ENCODE measurements at regions not wholly inside any gene's neighbourhood (a gene's known extent, or its start where the extent isn't known, plus 50 kb on each side); places are given as distances from the start of the nearest gene placed in this dataset.

DNA sequence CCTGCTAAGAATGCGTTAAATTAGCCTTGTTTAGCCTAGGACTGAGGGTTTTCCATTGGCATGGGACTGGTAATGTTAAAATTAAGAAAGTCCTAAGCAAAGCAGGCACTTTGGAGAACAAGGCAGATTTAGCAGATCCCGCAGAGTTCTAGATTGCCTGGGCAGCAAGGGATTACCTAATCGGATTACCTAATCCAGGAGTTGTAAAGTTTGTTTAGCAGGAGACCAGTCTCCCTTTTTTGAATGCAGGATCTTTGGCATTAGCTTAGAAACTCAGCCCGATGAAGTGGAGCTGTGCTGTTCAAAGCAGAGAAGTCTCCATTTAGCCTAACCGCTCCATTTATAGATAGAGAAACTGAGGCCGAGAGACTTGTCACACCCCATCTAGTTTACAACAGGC is 206.0 kb downstream of the DMRT2 start:
- Histone ChIP-seq H3K9me1 (replicated peaks; ENCODE audit: control insufficient read depth, extremely low read depth, insufficient read depth, low read length) (no peaks in the 10 kb centered on the region), H4K20me1 (replicated peaks; ENCODE audit: control insufficient read depth, extremely low read depth, insufficient read depth, low read length) (no peaks in the 10 kb centered on the region), H3K9ac (replicated peaks; ENCODE audit: extremely low read depth, insufficient read depth, low read length) (no peak overlapping the region), H3K27me3 (ENCODE audit: control insufficient read depth in 2 of 2, insufficient read depth in 2 of 2, low read length in 2 of 2) (no peaks in the 10 kb centered on the region), H3K9me3 (replicated peaks; ENCODE audit: control insufficient read depth, insufficient read depth, low read length) (peaks cover 8% of the 10 kb centered on the region), H3K79me2 (ENCODE audit: control insufficient read depth, insufficient read depth, low read length) (no peaks in the 10 kb centered on the region), H3K4me1 (ENCODE audit: control insufficient read depth, extremely low read depth, insufficient read depth, low read length) (no peaks in the 10 kb centered on the region), H3K4me3 (replicated peaks in 1 of 3; ENCODE audit: insufficient read depth in 1 of 3, low read depth in 1 of 3, low read length in 3 of 3) (no peak overlapping the region), H3K27ac (ENCODE audit: insufficient read depth, low read depth, low read length) (no peak overlapping the region), H3K4me2 (ENCODE audit: insufficient read depth, low read length) (no peak overlapping the region), H3K36me3 (ENCODE audit: control insufficient read depth in 2 of 2, extremely low read depth in 1 of 2, insufficient read depth in 2 of 2, low read length in 2 of 2) (no peaks in the 10 kb centered on the region), H2AFZ (ENCODE audit: low read depth, low read length) (no peak overlapping the region)
- dilution Hi-C loops (cut with MboI; ENCODE audit: extremely low pct_ligation_motif_present, low sequenced_read_pairs) (no loop called here), intact Hi-C loops (cut with micrococcal nuclease) (no loop called here)
- DNase-seq (ENCODE audit: low read depth, low spot score) (no peak), FAIRE-seq (no peak)
- POLR2A ChIA-PET, result no interaction called here
- CTCF ChIA-PET, result no interaction called here
- TF ChIP-seq JUN (IDR thresholded peaks at IDR 0.05; ENCODE audit: borderline replicate concordance, insufficient read depth, insufficient read length, low read depth), result no peak
- no peak for TF ChIP-seq CTCF (IDR thresholded peaks at IDR 0.05; ENCODE audit: extremely low read depth in 1 of 2, insufficient read depth in 1 of 2, low read depth in 1 of 2, low read length in 2 of 2)
- no peak for TF ChIP-seq EZH2 (IDR thresholded peaks at IDR 0.05; ENCODE audit: borderline replicate concordance, low read depth, low read length, severe bottlenecking)
- TF ChIP-seq, protein P1, sequence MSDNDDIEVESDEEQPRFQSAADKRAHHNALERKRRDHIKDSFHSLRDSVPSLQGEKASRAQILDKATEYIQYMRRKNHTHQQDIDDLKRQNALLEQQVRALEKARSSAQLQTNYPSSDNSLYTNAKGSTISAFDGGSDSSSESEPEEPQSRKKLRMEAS (IDR thresholded peaks at IDR 0.05; ENCODE audit: insufficient read depth, insufficient read length), result no peak
- no peak for TF ChIP-seq GATA2 (IDR thresholded peaks at IDR 0.05; ENCODE audit: insufficient read depth, insufficient read length, low read depth, low read length)
- TF ChIP-seq FOS (IDR thresholded peaks at IDR 0.05; ENCODE audit: borderline replicate concordance, insufficient read depth, low read length), result no peak
- TF ChIP-seq POLR2A (IDR thresholded peaks at IDR 0.05; ENCODE audit: low read depth, low read length), result no peak
- no peak for TF ChIP-seq MYC (IDR thresholded peaks at IDR 0.05; ENCODE audit: low read depth, low read length)
- no peak for TF ChIP-seq POLR2AphosphoS5 (IDR thresholded peaks at IDR 0.05; ENCODE audit: insufficient read depth, low read depth, low read length)
- BruUV-seq (replicated peaks), result no TSS peak

Data from endothelial cell of umbilical vein (primary cell).